Prostate gland (tissue), 2 donors: ENCODE measurements at regions not wholly inside any gene's neighbourhood (a gene's known extent, or its start where the extent isn't known, plus 50 kb on each side); places are given as distances from the start of the nearest gene placed in this dataset.

ENCODE experiments used
- POLR2A ChIP-seq: fragments of 450-650 bp; IDR thresholded peaks from one replicate; pipeline ENCODE4 v1.6.1; 2016; ENCODE audit warnings: antibody characterized with exemption, mild to moderate bottlenecking
- TF ChIP-seq, protein P1 (sequence below), 4 experiments: fragments of 200-600 bp in 2 of 4; fragments of 450-650 bp in 2 of 4; sonication (generic) in 2 of 4; IDR thresholded peaks; 1 replicate in 3 of 4; 2 replicates in 1 of 4; pipeline ENCODE4 v1.5.1; 2016 to 2019; ENCODE audit warnings: antibody characterized with exemption in 4 of 4, mild to moderate bottlenecking in 2 of 4, moderate library complexity in 2 of 4

DNA sequence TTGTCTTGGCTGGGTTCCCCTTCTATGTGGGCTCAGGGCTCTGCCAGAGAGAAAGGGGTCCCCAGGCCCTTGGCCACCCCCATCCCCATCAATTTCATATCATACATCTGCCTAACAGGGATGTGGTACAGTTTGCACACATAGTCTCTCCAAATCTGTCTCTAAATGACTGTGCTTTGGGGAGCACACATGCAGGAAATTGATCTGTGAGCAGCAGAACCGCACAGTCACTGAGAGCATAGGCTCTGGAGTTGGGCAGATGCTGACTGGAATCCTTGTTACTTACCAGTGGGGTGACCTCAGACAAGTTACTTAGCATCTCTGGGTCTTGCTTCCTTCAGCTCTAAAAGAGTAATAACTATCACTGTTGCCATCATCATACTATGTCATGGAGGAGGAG is 273.9 kb downstream of the ABHD5 start:
- TF ChIP-seq, protein P1, sequence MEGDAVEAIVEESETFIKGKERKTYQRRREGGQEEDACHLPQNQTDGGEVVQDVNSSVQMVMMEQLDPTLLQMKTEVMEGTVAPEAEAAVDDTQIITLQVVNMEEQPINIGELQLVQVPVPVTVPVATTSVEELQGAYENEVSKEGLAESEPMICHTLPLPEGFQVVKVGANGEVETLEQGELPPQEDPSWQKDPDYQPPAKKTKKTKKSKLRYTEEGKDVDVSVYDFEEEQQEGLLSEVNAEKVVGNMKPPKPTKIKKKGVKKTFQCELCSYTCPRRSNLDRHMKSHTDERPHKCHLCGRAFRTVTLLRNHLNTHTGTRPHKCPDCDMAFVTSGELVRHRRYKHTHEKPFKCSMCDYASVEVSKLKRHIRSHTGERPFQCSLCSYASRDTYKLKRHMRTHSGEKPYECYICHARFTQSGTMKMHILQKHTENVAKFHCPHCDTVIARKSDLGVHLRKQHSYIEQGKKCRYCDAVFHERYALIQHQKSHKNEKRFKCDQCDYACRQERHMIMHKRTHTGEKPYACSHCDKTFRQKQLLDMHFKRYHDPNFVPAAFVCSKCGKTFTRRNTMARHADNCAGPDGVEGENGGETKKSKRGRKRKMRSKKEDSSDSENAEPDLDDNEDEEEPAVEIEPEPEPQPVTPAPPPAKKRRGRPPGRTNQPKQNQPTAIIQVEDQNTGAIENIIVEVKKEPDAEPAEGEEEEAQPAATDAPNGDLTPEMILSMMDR (IDR thresholded peaks at IDR 0.05): no peak
- TF ChIP-seq POLR2A: no peak
